IMR-90 (cell line): ENCODE measurements at regions not wholly inside any gene's neighbourhood (a gene's known extent, or its start where the extent isn't known, plus 50 kb on each side); places are given as distances from the start of the nearest gene placed in this dataset.

ENCODE experiments used
- ATAC-seq: fragments of 200-7000 bp; cut with Tn5 transposase; 2 replicates; pipeline ENCODE4 v1.9.1; 2020; ENCODE audit warnings: low read depth, mild to moderate bottlenecking, moderate library complexity
- BruUV-seq: library from RNA; stranded (reverse); fragments of 400-500 nt; replicated peaks from 2 replicates; lab custom pipeline; 2021; lab: Mats Ljungman, UMichigan
- CTCF ChIA-PET: fragments of 300-600 bp; formaldehyde crosslinking; extraction: SDS; loops from one replicate; lab custom pipeline; 2021; ENCODE audit warnings: antibody characterized with exemption; lab: Yijun Ruan, JAX
- POLR2A ChIA-PET: fragments of 300-600 bp; sonication (Branson Sonifier 250); formaldehyde crosslinking; loops from one replicate; lab custom pipeline; 2022; ENCODE audit warnings: antibody characterized with exemption; ENCODE audit not compliant: unreplicated experiment; lab: Charles Lee
- DNase-seq: peaks from one replicate; pipeline ENCODE4 v3.0.0; 2013
- H2AFZ ChIP-seq: replicated peaks from 2 replicates; pipeline ENCODE3; 2013; ENCODE audit warnings: low read length, mild to moderate bottlenecking; ENCODE audit not compliant: poor library complexity
- H2AK5ac ChIP-seq: 2 replicates; pipeline ENCODE4 v1.6.1; 2013; ENCODE audit warnings: low read depth, low read length, inconsistent platforms
- H2AK9ac ChIP-seq: replicated peaks from 2 replicates; pipeline ENCODE3; 2013; ENCODE audit warnings: mild to moderate bottlenecking, low read depth, low read length, moderate library complexity; ENCODE audit not compliant: poor library complexity
- H2BK120ac ChIP-seq: 2 replicates; pipeline ENCODE4 v1.6.1; 2013; ENCODE audit warnings: low read depth, low read length, inconsistent platforms
- H2BK15ac ChIP-seq: 3 replicates; pipeline ENCODE4 v1.6.1; 2013; ENCODE audit warnings: low read depth, low read length, inconsistent platforms
- H2BK20ac ChIP-seq: 2 replicates; pipeline ENCODE4 v1.6.1; 2013; ENCODE audit warnings: low read depth, mild to moderate bottlenecking, inconsistent platforms, low read length, moderate library complexity
- H2BK5ac ChIP-seq: 2 replicates; pipeline ENCODE4 v1.6.1; 2013; ENCODE audit warnings: mild to moderate bottlenecking, low read depth, low read length, inconsistent platforms; ENCODE audit not compliant: poor library complexity, severe bottlenecking
- H3K14ac ChIP-seq: replicated peaks from 2 replicates; pipeline ENCODE4 v1.6.1; 2013; ENCODE audit warnings: low read depth, low read length, inconsistent platforms
- H3K18ac ChIP-seq: 2 replicates; pipeline ENCODE4 v1.6.1; 2013; ENCODE audit warnings: low read depth, low read length, control low read depth
- H3K23ac ChIP-seq: 2 replicates; pipeline ENCODE4 v1.6.1; 2013; ENCODE audit warnings: low read depth, low read length, inconsistent platforms
- H3K27ac ChIP-seq: 2 replicates; pipeline ENCODE4 v1.5.1; 2013; ENCODE audit warnings: mild to moderate bottlenecking, control low read depth, low read length; ENCODE audit not compliant: insufficient read depth
- H3K27me3 ChIP-seq: 2 replicates; pipeline ENCODE4 v1.6.1; 2013; ENCODE audit warnings: low read length; ENCODE audit not compliant: control insufficient read depth, insufficient read depth
- H3K36me3 ChIP-seq: 2 replicates; pipeline ENCODE4 v1.6.1; 2013; ENCODE audit warnings: low read length, mixed read lengths; ENCODE audit not compliant: control insufficient read depth, insufficient read depth
- H3K4ac ChIP-seq: 2 replicates; pipeline ENCODE4 v1.6.1; 2013; ENCODE audit warnings: low read depth, low read length, inconsistent platforms
- H3K4me1 ChIP-seq: 2 replicates; pipeline ENCODE4 v1.6.1; 2013; ENCODE audit warnings: low read length, mixed read lengths; ENCODE audit not compliant: control insufficient read depth, insufficient read depth
- H3K4me2 ChIP-seq: 2 replicates; pipeline ENCODE4 v1.6.1; 2013; ENCODE audit warnings: low read depth, mild to moderate bottlenecking, control low read depth, low read length, moderate library complexity
- H3K4me3 ChIP-seq: 2 replicates; pipeline ENCODE4 v1.5.1; 2013; ENCODE audit warnings: low read depth, mild to moderate bottlenecking, control low read depth, low read length, moderate library complexity; ENCODE audit not compliant: insufficient read depth
- H3K56ac ChIP-seq: 2 replicates; pipeline ENCODE4 v1.6.1; 2013; ENCODE audit warnings: low read length, inconsistent platforms; ENCODE audit not compliant: insufficient read depth; ENCODE audit errors: extremely low read depth
- H3K79me1 ChIP-seq, 2 experiments: 2 replicates each; pipeline ENCODE4 v1.6.1; 2013; ENCODE audit warnings: low read length in 2 of 2, inconsistent platforms in 1 of 2, low read depth in 1 of 2
- H3K9ac ChIP-seq: 2 replicates; pipeline ENCODE4 v1.6.1; 2013; ENCODE audit warnings: low read depth, low read length, control low read depth
- H3K9me1 ChIP-seq: 2 replicates; pipeline ENCODE4 v1.6.1; 2013; ENCODE audit warnings: low read length, inconsistent platforms; ENCODE audit not compliant: insufficient read depth
- H3K9me3 ChIP-seq: 2 replicates; pipeline ENCODE4 v1.6.1; 2013; ENCODE audit warnings: low read length; ENCODE audit not compliant: control insufficient read depth, insufficient read depth
- H4K20me1 ChIP-seq: 2 replicates; pipeline ENCODE4 v1.6.1; 2013; ENCODE audit warnings: low read length, inconsistent platforms; ENCODE audit not compliant: insufficient read depth
- H4K5ac ChIP-seq: 2 replicates; pipeline ENCODE4 v1.6.1; 2013; ENCODE audit warnings: mild to moderate bottlenecking, low read depth, low read length, control low read depth
- H4K8ac ChIP-seq, 2 experiments: 2 replicates each; pipeline ENCODE4 v1.6.1; 2013; ENCODE audit warnings: low read depth in 2 of 2, low read length in 2 of 2, control low read depth in 1 of 2, inconsistent platforms in 1 of 2
- H4K91ac ChIP-seq: 2 replicates; pipeline ENCODE4 v1.6.1; 2013; ENCODE audit warnings: low read depth, low read length, inconsistent platforms; ENCODE audit not compliant: insufficient read depth
- BHLHE40 ChIP-seq: fragments of 150-350 bp; IDR thresholded peaks from 2 replicates; pipeline ENCODE4 v1.6.1; 2016; ENCODE audit warnings: mild to moderate bottlenecking, low read depth, low read length
- CEBPB ChIP-seq: IDR thresholded peaks from 2 replicates; pipeline ENCODE4 v1.6.1; 2012; ENCODE audit warnings: low read depth, low read length, improper control_type of control experiment
- CHD1 ChIP-seq: IDR thresholded peaks from 2 replicates; pipeline ENCODE4 v1.6.1; 2012; ENCODE audit warnings: low read depth, low read length, improper control_type of control experiment
- CTCF ChIP-seq: conservative IDR thresholded peaks from 2 replicates; pipeline ENCODE4 v1.5.1; 2012; ENCODE audit warnings: mild to moderate bottlenecking, low read depth, low read length, improper control_type of control experiment
- FOS ChIP-seq: fragments of 150-350 bp; IDR thresholded peaks from 2 replicates; pipeline ENCODE4 v1.6.1; 2016; ENCODE audit warnings: low read depth, low read length
- MAFK ChIP-seq: IDR thresholded peaks from 2 replicates; pipeline ENCODE4 v1.6.1; 2012; ENCODE audit warnings: low read depth, low read length, improper control_type of control experiment
- MAZ ChIP-seq: IDR thresholded peaks from 2 replicates; pipeline ENCODE4 v1.6.1; 2012; ENCODE audit warnings: low read depth, mild to moderate bottlenecking, low read length, improper control_type of control experiment, moderate library complexity, borderline replicate concordance
- MXI1 ChIP-seq: IDR thresholded peaks from 2 replicates; pipeline ENCODE4 v1.6.1; 2012; ENCODE audit warnings: low read depth, mild to moderate bottlenecking, low read length, moderate library complexity, borderline replicate concordance
- NFE2L2 ChIP-seq: fragments of 150-350 bp; IDR thresholded peaks from 2 replicates; pipeline ENCODE4 v1.6.1; 2016; ENCODE audit warnings: low read depth, mild to moderate bottlenecking, low read length
- POLR2A ChIP-seq: IDR thresholded peaks from 2 replicates; pipeline ENCODE4 v1.6.1; 2012; ENCODE audit warnings: mild to moderate bottlenecking, low read depth, low read length
- RAD21 ChIP-seq: IDR thresholded peaks from 2 replicates; pipeline ENCODE4 v1.6.1; 2012; ENCODE audit warnings: low read length, improper control_type of control experiment
- RCOR1 ChIP-seq: IDR thresholded peaks from 2 replicates; pipeline ENCODE4 v1.6.1; 2012; ENCODE audit warnings: mild to moderate bottlenecking, low read length, improper control_type of control experiment; ENCODE audit not compliant: insufficient replicate concordance
- RFX5 ChIP-seq: IDR thresholded peaks from 2 replicates; pipeline ENCODE4 v1.8.0; 2012; ENCODE audit warnings: low read depth, mild to moderate bottlenecking, low read length, moderate library complexity
- SMC3 ChIP-seq: fragments of 150-350 bp; IDR thresholded peaks from 2 replicates; pipeline ENCODE4 v1.6.1; 2016; ENCODE audit warnings: low read depth, mild to moderate bottlenecking, antibody characterized with exemption, low read length, moderate library complexity
- WGBS, 2 experiments: methylation state at CpG; one replicate each; pipeline versions ENCODE4 v1.1.5 to v1.1.7; 2013; ENCODE audit warnings: missing lambda C conversion rate in 2 of 2; ENCODE audit not compliant: insufficient read length in 1 of 2; ENCODE audit errors: extremely low coverage in 2 of 2; 5-methylcytosine and 5-hydroxymethylcytosine counted together
- dilution Hi-C: fragments of 300-500 bp; cut with HindIII; formaldehyde crosslinking; loops from one replicate; pipeline ENCODE4 v1.14.3; 2018; ENCODE audit warnings: low sequenced_read_pairs; ENCODE audit not compliant: unreplicated experiment
- in situ Hi-C: fragments of 300-500 bp; cut with MboI; formaldehyde crosslinking; loops from 3 replicates; pipeline ENCODE4 v1.14.3; 2019; ENCODE audit warnings: low sequenced_read_pairs, inconsistent platforms, mixed read lengths
- intact Hi-C: fragments of 100-400 bp; cut with micrococcal nuclease; formaldehyde crosslinking; loops from 2 replicates; pipeline ENCODE4 v1.10.0; 2022
- TF ChIP-seq, protein P1 (sequence below): fragments of 150-350 bp; IDR thresholded peaks from 2 replicates; pipeline ENCODE4 v1.6.1; 2016; ENCODE audit warnings: low read depth, mild to moderate bottlenecking, low read length, moderate library complexity, borderline replicate concordance
- TF ChIP-seq, protein P2 (sequence below): fragments of 150-350 bp; IDR thresholded peaks from 2 replicates; pipeline ENCODE4 v1.6.1; 2017; ENCODE audit warnings: mild to moderate bottlenecking, antibody characterized with exemption, low read length, low read depth

- Histone ChIP-seq H3K9me3 (no peaks in the 10 kb centered on the region; the same call in 1 of the 2 replicates), H3K27me3 (no peaks in the 10 kb centered on the region), H2BK120ac (no peak overlapping the region), H2BK5ac (no peak overlapping the region), H3K18ac (no peak overlapping the region), H3K27ac (no peak overlapping the region), H2AFZ (no peak overlapping the region), H3K79me1 (no peaks in the 10 kb centered on the region), H2BK15ac (no peak overlapping the region), H3K9me1 (no peaks in the 10 kb centered on the region), H2BK20ac (no peak overlapping the region), H4K8ac (no peak overlapping the region), H3K4me3 (no peak overlapping the region), H2AK5ac (no peak overlapping the region), H3K4me2 (no peak overlapping the region), H2AK9ac (no peak overlapping the region), H3K56ac (no peak overlapping the region), H4K91ac (no peak overlapping the region), H3K36me3 (no peaks in the 10 kb centered on the region), H4K5ac (no peak overlapping the region), H3K23ac (no peak overlapping the region), H4K20me1 (no peaks in the 10 kb centered on the region), H3K4ac (no peak overlapping the region), H3K9ac (no peak overlapping the region), H3K14ac (no peak overlapping the region), H3K4me1 (no peaks in the 10 kb centered on the region)
- DNase-seq (peak; percentile 4), ATAC-seq (no peak)
- CTCF ChIA-PET, result no interaction called here
- WGBS, 2 experiments, result no CpG with 5 or more reads among the region's 5 CpGs
- POLR2A ChIA-PET, result no interaction called here
- intact Hi-C loops, result no loop called here
- no TSS peak for BruUV-seq
- TF ChIP-seq MAZ (no peak), RFX5 (no peak), FOS (no peak), POLR2A (no peak), RAD21 (no peak), CTCF (no peak), CEBPB (no peak), RCOR1 (no peak), SMC3 (no peak), CHD1 (no peak), MAFK (no peak), MXI1 (no peak), NFE2L2 (no peak), BHLHE40 (no peak)
- TF ChIP-seq, protein P1, sequence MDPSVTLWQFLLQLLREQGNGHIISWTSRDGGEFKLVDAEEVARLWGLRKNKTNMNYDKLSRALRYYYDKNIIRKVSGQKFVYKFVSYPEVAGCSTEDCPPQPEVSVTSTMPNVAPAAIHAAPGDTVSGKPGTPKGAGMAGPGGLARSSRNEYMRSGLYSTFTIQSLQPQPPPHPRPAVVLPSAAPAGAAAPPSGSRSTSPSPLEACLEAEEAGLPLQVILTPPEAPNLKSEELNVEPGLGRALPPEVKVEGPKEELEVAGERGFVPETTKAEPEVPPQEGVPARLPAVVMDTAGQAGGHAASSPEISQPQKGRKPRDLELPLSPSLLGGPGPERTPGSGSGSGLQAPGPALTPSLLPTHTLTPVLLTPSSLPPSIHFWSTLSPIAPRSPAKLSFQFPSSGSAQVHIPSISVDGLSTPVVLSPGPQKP, result no peak
- TF ChIP-seq, protein P2, sequence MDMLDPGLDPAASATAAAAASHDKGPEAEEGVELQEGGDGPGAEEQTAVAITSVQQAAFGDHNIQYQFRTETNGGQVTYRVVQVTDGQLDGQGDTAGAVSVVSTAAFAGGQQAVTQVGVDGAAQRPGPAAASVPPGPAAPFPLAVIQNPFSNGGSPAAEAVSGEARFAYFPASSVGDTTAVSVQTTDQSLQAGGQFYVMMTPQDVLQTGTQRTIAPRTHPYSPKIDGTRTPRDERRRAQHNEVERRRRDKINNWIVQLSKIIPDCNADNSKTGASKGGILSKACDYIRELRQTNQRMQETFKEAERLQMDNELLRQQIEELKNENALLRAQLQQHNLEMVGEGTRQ, result no peak
- dilution Hi-C loops, result no loop called here
- in situ Hi-C loops, result no loop called here
Measured at GRCh38 chr2:52253416-52253980, 1221.6 kb upstream of the NRXN1 start.
